ENCODE measurements at regions not wholly inside any gene's neighbourhood (a gene's known extent, or its start where the extent isn't known, plus 50 kb on each side); places are given as distances from the start of the nearest gene placed in this dataset.

DNA sequence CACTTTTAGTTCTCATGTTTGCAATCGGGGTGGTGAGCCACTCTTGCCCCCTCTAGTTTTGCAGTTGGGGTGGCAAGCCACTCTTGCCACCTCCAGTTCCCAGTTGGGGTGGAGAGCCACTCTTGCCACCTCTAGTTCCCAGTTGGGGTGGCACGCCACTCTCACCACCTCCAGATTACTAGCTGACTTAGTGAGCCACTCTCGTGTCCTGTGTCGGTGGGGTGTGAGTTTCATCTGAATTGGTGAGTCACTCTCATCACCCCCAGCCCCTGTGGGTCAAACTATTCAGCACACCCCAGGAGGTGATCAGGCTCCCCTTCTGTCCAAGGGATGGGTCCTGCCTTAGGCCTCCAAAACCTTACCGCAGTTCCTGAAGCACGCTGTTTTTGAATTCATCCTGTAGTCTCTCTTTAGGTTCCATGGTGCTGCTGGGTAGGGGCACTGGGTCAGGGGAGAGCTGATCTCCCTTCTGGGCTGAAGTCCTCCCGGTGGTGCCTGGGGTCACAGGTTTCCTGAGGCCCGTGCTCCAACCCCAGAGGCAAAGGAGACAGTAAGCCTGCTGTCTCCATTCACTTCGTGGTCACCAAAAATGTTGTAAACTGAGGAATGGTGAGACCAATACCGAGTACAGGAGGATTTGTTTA, 224.2 kb upstream of the SYNCRIP start:
- TF ChIP-seq, protein P1, sequence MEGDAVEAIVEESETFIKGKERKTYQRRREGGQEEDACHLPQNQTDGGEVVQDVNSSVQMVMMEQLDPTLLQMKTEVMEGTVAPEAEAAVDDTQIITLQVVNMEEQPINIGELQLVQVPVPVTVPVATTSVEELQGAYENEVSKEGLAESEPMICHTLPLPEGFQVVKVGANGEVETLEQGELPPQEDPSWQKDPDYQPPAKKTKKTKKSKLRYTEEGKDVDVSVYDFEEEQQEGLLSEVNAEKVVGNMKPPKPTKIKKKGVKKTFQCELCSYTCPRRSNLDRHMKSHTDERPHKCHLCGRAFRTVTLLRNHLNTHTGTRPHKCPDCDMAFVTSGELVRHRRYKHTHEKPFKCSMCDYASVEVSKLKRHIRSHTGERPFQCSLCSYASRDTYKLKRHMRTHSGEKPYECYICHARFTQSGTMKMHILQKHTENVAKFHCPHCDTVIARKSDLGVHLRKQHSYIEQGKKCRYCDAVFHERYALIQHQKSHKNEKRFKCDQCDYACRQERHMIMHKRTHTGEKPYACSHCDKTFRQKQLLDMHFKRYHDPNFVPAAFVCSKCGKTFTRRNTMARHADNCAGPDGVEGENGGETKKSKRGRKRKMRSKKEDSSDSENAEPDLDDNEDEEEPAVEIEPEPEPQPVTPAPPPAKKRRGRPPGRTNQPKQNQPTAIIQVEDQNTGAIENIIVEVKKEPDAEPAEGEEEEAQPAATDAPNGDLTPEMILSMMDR (conservative IDR thresholded peaks at IDR 0.05; ENCODE audit: low read length), result no peak
- no peak for TF ChIP-seq EZH2phosphoT487 (IDR thresholded peaks at IDR 0.05; ENCODE audit: borderline replicate concordance, low read depth, low read length)

Data from OCI-LY7 (cell line).